T-helper 1 cell (primary cell): ENCODE measurements at regions not wholly inside any gene's neighbourhood (a gene's known extent, or its start where the extent isn't known, plus 50 kb on each side); places are given as distances from the start of the nearest gene placed in this dataset.

Source experiments
- DNase-seq, 5 donors: peaks; one replicate each; pipeline ENCODE4 v3.0.0-alpha.2; 2012 to 2020

DNA sequence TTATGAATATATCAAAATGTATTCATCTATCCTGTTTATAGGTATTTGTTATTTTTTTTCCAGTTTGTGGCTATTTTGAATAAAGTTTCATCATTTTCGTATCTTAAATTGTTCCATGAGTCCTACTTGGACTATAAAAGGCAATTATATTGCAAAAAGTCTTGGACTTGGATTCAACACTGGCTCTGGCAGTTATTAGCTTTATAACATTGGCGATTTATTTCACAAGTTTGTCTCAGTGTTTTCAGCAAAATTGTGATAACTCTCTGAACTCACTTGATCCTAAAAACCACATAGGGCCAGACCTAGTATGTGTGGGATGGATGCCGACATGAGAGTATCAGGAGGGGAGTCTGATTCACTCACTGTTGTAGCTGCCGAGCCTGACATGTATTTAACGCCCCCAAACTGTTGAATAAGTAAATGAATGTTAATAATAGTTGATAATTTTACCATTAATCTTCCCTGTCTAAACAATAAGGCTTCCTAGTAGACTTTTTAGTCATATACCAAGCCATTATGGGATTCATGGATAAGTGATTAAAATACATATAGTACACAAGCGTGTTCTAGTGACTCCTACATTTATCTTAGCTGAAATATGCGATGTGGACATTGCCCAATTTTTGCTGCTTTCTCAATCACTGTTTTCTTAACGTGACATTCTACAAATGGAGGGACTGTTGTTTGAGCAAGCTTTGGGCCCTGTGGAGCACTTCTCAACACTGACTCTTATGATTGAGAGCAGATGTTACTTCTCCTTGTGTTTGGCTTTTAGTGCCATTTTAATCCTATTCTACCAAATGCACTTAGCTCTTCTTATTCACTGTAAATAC is 907.6 kb downstream of the EPHA4 start:
- DNase-seq = no peak

DNA sequence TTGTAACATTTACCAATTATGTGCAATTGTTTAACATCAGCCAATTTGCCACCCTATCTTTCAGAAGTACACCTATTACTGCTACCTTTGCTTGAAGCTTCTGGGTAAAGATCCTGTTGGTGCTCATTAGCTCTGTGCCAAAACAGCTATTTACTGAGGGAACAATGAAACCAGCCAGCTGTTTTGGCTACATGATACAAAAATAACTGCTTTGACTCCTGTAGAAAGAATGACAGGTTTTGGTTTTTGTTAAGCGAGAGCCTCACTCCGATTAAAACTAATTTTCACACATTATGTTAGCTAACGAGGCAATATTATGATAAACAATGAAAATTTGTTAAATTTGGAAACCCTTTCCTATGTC is 907.0 kb downstream of the EPHA4 start:
- DNase-seq = no peak

DNA sequence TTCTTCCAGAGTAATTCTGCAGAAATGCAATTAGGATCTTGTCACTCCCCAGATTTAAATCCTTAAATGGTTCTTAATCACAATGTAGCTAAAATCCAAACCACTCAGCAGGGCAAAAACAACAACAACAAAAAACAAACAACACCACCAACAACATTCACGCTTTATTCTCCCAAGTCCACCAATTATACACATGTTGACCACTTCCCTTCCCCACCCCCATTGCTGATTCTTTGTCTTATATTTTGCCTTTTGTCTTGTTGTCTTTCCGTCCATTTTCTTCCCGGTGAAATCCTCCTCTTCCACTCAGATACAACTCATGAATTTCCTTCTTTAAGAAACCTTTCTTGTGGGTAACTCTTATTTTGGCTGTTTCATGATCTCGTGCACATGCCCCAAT is 902.8 kb downstream of the EPHA4 start:
- DNase-seq = no peak

DNA sequence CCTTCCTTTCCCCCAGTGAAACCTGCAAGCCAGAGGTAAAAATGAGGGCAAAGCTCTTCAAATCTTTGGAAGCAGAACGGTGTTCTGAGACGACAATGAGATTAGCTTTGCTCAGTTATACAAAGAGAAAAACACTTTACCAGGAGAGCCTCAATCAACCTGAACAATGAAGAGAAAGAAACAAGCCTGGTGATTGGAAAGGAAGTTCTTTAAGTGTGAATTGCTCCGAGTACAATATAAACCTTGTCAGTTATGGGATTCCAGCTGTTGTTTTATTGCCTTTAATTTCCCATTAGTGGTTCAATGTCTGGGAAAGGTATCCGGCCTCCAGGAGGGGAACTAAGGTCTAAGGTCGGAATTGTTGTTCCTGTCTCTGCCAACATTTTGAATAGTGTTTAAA is 901.6 kb downstream of the EPHA4 start:
- no peak for DNase-seq

DNA sequence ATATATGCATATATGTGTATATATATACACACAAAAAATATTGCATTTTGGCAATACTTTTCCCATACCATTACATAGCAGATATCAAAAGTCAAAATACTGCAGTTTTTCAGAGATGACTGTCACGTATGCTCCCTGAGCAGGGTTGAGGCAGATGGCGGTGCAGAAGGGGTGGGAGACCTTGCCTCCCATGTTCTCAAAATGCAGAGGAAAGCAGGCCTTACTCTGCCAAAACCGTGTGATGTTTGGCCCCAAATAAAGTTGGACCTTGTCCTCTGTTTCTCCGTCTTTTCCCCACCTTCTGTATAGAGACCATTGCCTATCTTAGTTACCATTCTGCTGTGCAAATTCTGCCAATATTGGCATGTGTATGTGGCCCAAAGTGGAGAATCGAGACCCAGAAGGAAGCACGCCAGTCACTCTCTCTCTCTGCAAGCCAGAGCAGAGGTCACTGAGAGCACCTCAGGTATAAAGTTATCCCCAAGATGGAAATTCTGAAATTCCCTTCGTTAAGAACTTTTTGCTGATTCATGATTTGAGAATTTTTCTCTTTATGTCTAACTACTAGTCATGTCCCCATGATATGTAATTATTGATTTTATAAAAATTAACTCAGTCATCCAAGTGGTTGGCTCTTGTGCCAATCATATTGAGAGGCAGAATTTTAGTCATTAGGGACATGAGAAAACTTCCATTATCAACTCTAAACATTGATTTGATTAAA is 898.8 kb downstream of the EPHA4 start:
- DNase-seq = no peak

DNA sequence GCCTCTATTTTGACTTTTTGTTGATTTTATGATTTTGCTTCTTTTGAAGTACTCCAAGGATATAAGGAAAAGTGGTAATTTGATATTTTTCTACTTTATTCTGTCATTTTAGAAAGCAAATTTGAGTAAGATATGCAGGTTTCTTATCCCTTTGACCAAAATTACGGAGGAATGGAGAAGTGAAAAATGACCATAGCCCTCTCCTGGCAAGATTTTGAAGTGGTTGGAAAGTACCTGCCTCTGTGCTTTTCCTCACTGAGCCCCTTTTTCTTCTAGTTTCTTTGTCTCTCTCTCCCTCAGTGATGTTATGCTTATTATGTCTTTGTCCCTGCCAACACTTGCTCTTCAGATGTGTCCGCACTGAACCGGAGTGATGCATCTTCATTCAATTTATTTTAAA is 898.1 kb downstream of the EPHA4 start:
- DNase-seq = no peak

DNA sequence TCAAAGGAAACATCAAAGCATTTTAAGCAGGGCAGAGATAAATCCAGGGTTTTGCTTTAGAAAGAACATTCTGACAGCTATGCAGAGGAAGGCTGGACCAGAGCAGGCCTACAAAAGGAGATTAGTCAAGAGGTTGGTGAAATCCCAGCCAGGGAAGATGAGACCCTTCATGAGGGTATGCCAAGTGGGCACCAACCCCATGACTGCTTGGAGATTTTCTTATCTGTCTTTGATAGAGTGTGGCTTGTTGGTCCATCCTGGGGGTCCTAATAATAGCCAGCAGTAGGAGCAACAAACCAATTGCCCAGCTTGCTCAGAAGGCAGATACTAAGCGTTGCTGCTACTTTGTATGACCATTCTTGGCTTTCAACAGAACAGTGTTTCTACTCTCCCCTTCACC is 895.4 kb downstream of the EPHA4 start:
- DNase-seq = no peak

DNA sequence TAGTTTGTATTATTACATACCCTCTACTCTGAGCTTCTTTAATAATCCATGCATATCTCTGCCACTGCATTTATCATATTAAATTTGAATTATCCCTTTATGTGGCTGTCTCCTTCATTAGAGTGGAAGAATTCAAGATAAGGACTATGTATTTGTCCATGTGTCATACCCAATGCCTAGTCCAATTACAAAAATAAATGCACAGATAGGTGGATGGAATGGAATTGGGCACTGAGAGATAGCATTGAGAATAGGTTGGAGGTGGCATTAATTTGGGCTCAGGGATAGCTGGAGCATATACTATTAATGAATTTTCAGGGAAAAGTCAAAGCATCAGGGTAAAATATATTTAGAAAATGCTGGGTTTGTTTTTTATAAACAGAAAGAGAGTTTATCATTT is 893.2 kb downstream of the EPHA4 start:
- no peak for DNase-seq

DNA sequence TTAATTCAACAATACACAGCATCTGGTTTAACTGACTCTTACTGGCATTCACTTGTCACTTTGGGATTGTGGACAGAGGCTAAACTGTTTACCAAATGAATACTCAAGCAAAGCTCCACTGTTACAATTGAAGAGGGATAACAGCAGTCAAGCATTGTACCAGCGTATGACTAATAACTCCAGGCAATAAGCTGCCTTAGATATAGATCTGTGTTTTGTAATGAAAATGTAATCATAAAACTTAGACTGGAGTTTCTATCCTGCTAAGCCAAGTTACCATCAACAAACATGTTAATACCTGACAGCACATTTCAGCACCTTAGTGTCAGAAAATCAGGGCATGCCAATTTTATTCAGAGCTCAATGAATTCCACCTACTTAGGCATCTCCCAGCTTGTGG is 889.5 kb downstream of the EPHA4 start:
- DNase-seq = no peak

DNA sequence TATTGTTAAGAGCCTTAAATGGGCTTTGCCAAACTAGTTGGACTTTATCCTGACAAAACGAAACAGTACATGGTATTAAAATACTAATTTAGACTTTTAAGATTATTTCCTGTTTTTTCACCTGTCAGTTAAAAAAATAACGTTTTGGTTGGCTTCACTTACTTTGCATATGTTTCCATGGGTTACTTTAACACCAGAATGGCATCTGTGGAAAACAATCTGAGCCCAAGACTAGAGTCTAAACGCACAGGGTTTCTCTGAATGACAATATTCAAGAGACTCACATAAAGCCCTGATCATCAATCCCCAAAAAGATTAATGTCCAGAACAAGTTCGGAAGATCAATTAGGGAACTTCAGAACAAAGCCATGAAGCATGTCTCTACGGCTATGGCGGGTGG is 888.0 kb downstream of the EPHA4 start:
- DNase-seq = no peak

DNA sequence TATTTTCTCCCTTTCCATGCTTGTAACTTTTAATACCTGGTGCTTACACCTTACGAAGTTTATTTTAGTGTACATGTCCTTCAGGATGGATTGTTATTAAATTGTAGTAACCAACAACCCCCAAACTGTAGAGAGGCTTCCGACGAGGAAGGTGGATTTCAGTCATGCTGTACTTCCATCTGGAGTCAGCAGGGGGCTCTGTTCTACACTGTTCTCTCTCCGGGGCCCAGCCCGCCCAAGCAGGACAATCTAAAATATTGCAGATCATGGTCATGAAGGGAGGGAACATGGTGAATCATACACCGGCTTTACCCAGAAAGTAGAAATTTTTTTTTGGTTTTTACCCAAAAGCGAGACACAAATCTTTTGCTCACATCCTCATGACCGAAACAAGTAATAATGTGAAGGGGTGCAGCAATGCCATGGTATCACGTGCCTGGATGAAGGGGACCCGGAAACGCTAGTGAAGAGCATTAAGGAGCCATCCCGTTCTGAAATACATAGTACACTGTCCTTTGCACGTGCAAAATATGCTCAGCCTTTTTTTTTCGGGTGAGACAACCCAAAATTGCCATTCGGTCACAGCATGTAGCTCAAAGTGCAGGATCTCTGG is 884.8 kb downstream of the EPHA4 start:
- DNase-seq = peak; percentile 9 to 49 (median 44)

DNA sequence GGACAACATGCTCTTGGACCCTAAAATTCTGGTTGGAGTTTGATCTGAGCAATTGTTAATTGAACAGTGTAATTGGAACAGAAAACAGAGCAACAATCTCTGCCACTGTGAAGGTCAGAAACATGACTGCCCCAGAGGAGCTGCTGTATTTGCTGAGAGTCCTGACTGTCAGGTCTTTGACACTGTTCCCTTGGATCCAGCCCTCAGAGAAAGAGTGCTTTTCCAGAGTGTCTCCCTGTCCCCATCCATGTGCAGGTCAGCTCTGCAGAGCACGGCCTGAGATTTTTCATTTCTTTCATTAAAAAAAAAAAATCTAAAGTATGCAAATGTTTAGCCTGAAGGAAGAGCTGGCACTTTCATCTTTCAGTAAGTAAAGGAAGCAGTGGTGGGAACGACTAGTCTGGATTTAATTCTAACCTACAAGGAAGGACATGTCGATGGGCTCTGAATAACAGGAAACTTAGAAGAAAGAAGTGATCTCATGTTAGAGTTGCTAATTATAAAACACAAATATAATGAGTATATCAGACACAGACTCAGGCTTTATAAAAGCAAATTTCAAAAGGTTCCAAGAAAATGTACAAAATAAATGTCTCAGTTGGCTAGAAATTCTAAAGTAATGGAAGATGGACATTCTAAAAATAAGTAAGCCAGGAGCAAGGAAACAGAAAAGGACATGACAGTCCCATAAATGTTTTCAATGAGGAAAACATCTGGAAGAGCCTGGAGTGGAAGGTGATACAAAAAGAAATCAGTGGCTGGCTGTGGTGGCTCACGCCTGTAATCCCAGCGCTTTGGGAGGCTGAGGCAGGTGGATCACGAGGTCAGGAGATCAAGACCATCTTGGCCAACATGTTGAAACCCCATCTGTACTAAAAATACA is 876.5 kb downstream of the EPHA4 start:
- DNase-seq = no peak

DNA sequence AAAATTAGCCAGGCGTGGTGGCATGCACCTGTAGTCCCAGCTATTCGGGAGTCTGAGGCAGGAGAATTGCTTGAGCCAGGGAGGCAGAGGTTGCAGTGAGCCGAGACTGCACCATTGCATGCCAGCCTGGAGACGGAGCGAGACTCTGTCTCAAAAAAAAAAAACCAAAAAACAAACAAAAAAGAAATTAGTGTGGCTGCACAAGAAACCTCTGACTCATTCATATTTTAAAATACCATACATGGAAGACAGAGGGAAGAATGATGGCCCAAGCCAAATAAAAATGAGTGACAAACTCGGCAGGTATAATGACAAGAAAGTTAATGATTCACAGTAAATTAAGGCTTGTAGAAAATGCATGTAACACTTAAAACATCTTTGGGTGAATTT is 875.8 kb downstream of the EPHA4 start:
- DNase-seq = no peak

DNA sequence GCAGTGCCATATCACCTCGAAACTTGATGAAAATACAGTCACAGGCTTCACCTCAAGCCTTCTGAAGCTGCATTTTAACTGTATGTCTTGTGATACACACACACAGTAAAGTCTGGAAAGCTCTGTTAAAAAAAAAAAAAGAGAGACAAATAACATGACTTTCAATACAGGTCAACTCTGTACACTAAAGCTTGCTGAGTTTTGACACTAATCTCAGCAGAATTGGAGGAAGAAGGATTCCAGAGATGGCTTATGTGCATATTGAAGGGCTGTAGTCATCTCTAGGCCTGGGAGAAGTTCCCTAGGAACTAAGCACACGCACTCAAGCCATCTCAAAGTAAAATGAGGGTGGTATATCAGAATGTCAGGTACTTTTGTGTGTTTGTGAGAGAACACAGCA is 875.1 kb downstream of the EPHA4 start:
- DNase-seq = no peak

DNA sequence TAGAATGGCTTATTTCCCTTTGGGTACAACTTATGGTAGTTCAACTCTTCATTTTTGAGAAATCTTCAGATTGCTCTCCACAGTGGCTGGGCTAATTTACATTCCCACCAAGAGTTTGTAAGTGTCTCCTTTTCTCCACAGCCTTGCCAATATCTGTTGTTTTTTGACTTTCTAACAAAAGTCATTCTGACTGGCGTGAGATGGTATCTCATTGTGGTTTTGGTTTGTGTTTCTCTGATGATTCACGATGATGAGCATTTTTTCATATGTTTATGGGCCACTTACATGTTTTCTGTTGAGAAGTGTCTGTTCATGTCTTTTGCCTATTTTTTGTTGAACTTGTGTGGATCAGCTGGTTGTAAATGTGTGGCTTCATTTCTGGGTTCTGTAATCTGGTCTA is 871.0 kb downstream of the EPHA4 start:
- peak in 1 of 5 donors; percentile 1 for DNase-seq

DNA sequence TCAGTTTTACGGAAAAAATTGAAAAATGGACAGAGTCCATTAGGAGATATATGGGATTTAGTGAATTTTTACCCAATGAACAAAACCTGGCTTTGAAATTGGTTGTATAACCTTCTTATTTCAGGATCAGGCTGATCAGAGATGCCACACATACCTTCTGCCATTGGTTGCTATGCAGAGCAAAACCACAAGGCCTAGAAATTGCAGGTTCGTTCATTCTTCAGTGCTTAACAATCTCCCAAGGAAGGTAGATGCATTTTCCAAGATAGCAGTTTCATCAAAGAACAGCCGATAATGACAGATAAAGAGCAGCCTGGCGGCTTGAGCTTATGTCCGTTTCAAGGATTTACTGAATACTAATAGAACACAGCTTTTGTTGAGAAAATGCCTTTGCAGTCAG is 868.8 kb downstream of the EPHA4 start:
- DNase-seq = no peak

DNA sequence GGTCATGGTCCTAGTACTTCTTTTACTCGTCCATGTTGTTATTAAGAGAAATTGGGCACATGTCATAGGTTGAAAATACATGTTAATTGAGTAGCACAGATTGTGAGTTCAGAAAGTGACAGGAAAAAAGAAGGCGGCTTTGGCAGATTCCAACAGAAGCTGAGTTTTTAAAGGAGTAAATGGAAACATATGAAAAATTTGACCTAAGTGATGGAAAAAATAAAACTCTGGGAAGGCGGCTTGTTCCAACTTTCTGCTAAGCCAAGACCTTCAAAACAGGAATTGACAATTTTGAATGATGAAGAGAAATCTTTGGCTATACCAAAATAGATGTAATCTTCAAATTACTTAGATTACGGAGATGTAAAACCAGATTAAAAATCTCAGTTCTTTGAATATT is 868.0 kb downstream of the EPHA4 start:
- DNase-seq = no peak

DNA sequence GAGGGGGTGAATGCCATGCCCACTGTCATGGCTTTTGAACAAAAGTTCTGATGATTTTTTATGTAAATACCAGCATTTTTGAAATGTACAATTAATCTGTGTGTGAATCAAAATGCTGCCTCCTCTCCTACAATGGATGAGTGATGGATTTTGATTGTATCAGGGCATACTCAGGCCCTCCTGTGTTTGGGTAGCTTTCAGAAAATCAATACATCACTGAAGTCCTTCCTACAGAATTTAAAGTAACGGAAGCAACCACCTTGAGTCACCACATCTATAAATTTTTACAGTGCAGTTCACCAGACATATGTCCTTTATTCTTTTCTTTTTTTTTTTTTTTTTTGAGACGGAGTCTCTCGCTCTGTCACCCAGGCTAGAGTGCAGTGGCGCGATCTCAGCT is 867.3 kb downstream of the EPHA4 start:
- DNase-seq = no peak

DNA sequence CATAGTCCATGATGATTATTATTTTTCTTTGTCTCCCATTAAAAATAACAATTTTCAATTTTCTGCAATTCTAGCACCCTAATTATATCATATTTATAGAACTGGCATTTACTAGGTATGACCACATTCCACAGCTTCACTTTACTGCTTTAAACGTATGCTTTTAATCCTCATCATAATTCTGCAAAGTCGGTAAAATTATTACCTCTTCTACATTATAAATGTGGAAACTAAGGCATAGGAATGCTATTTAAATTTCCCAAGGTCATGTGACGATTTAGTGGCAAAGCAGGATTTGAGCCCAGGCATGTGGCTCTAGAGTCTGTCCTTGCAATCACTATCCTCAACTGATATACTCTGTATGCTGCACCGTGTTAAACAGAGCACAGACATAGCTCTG is 866.4 kb downstream of the EPHA4 start:
- DNase-seq = no peak

DNA sequence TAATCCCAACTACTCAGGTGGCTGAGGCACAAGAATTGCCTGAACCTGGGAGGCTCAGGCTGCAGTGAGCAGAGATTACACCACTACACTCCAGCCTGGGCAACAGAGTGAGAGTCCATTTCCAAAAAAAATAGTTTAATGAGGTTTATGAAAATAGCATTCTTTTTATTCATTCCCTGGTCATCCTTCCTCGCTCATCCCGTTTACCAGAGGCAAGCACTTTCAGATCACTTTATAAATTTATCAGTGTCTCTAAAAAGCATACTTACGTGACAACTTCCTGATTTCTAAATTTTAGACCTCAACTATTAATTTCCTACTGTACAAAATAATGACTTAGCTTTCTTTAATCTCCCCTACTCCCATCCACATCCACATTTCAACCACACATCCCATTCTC is 864.8 kb downstream of the EPHA4 start:
- DNase-seq = no peak

DNA sequence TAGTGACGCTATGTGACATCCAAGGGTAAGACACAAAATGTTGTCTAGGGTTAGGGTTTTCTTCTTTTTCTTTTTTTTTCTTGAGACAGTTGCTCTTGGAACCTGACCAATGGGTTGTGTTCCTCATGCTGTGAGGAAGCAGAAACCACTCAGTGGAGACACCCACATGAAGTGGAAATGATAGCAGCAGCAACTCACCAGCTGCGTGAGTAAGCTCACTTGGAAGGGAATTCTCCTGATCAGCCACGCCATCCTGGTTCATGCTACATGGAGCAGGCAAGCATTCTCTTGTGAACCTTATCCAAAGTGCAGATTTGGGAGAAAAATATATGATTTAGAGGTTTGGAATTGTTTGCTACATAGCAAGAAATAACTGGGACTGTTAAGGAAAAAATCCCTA is 863.7 kb downstream of the EPHA4 start:
- DNase-seq = no peak

DNA sequence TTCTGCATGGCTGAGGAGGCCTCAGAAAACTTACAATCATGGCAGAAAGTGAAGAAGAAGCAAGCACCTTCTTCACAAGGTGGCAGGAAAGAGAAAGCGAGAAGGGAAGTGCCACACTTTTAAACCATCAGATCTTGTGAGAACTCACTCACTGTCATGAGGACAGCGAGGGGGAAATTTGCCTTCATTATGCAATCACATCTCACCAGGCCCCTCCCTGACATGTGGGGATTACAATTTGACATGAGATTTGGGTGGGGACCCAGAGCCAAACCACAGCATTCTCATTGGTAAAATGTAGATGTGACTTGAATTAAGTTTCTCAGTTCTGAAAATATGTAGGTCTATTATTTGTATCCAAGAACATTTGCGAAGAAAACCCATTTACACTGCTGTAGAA is 854.8 kb downstream of the EPHA4 start:
- no peak for DNase-seq

DNA sequence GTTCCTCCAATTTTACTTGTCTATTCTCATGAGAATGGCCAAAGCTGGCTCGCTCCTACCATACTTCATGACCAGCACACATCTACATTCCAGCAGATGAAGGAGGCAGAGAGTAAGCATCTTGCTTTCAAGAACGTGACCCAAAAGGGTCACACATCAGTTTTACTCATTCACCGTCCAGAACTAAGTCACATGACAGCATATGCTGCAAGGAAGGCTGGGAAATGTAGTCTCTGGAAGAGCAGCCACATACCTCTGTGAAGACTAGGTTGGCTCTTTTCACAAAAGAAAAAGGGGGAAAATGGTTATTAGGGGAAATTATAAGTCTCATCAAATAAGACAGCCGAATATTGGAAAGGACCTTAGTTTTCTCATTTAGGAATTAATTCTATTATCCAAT is 835.3 kb downstream of the EPHA4 start:
- DNase-seq = no peak
